OCI-LY1 (cell line): ENCODE measurements at regions not wholly inside any gene's neighbourhood (a gene's known extent, or its start where the extent isn't known, plus 50 kb on each side); places are given as distances from the start of the nearest gene placed in this dataset.
"Not testable (repeated sequence)": the region's sequence is repeated elsewhere in the genome, so short reads cannot be mapped to it uniquely, and the experiment has no call there.

Source experiments
- H2AFZ ChIP-seq: fragments of 200-600 bp; sonication (generic), shearing (Covaris generic); 2 replicates; pipeline ENCODE4 v1.6.0; 2014; ENCODE audit warnings: antibody characterized with exemption, mild to moderate bottlenecking, low read length
- H3F3A ChIP-seq: fragments of 200-600 bp; sonication (generic), shearing (Covaris generic); 2 replicates; pipeline ENCODE4 v1.6.0; 2014; ENCODE audit warnings: mild to moderate bottlenecking, antibody characterized with exemption, low read length, moderate library complexity; ENCODE audit not compliant: insufficient read depth
- H3K27ac ChIP-seq: fragments of 200-600 bp; sonication (generic); 2 replicates; pipeline ENCODE4 v1.5.1; 2014; ENCODE audit warnings: low read length, mixed run types, mild to moderate bottlenecking, low read depth; ENCODE audit not compliant: poor library complexity, severe bottlenecking
- H3K27me3 ChIP-seq: fragments of 200-600 bp; sonication (generic); 2 replicates; pipeline ENCODE4 v1.6.0; 2014; ENCODE audit warnings: antibody characterized with exemption, mild to moderate bottlenecking, low read length, moderate library complexity; ENCODE audit not compliant: insufficient read depth
- H3K36me3 ChIP-seq: fragments of 200-600 bp; sonication (generic); 2 replicates; pipeline ENCODE4 v1.6.1; 2014; ENCODE audit warnings: mild to moderate bottlenecking, antibody characterized with exemption, low read length, moderate library complexity, mixed read lengths; ENCODE audit not compliant: insufficient read depth
- H3K4me1 ChIP-seq: fragments of 200-600 bp; sonication (generic); 2 replicates; pipeline ENCODE4 v1.5.1; 2014; ENCODE audit warnings: mild to moderate bottlenecking, low read length, moderate library complexity; ENCODE audit not compliant: insufficient read depth, severe bottlenecking
- H3K4me2 ChIP-seq: fragments of 200-600 bp; sonication (generic), shearing (Covaris generic); 2 replicates; pipeline ENCODE4 v1.6.1; 2014; ENCODE audit warnings: low read length
- H3K4me3 ChIP-seq: fragments of 200-600 bp; sonication (generic); 2 replicates; pipeline ENCODE4 v1.5.1; 2014; ENCODE audit warnings: low read length, low read depth, mild to moderate bottlenecking, mixed read lengths; ENCODE audit not compliant: poor library complexity, severe bottlenecking
- H3K79me2 ChIP-seq: fragments of 200-600 bp; shearing (Covaris generic); 2 replicates; pipeline ENCODE4 v1.6.1; 2016; ENCODE audit warnings: mixed run types, low read length, mixed read lengths; ENCODE audit not compliant: insufficient read depth
- H3K9ac ChIP-seq: fragments of 200-600 bp; sonication (generic), shearing (Covaris generic); 2 replicates; pipeline ENCODE4 v1.6.1; 2014; ENCODE audit warnings: mild to moderate bottlenecking, low read length, mixed read lengths
- H3K9me2 ChIP-seq: fragments of 200-600 bp; sonication (generic), shearing (Covaris generic); 2 replicates; pipeline ENCODE4 v1.6.1; 2014; ENCODE audit warnings: low read depth, mild to moderate bottlenecking, low read length, mixed read lengths
- H3K9me3 ChIP-seq: fragments of 200-600 bp; shearing (Covaris generic); 2 replicates; pipeline ENCODE4 v1.6.1; 2014; ENCODE audit warnings: low read length, mixed read lengths
- H4K20me1 ChIP-seq: fragments of 200-600 bp; sonication (generic), shearing (Covaris generic); 2 replicates; pipeline ENCODE4 v1.6.0; 2016; ENCODE audit warnings: mild to moderate bottlenecking, low read length; ENCODE audit not compliant: insufficient read depth
- CTCF ChIP-seq: fragments of 200-600 bp; sonication (generic), shearing (Covaris generic); IDR thresholded peaks from 2 replicates; pipeline ENCODE4 v1.5.1; 2017; ENCODE audit warnings: mild to moderate bottlenecking, antibody characterized with exemption, low read length, moderate library complexity, mixed read lengths
- EZH2 ChIP-seq: fragments of 200-600 bp; sonication (generic), shearing (Covaris generic); IDR thresholded peaks from 2 replicates; pipeline ENCODE4 v1.8.0; 2017; ENCODE audit warnings: borderline replicate concordance, mixed run types, mild to moderate bottlenecking, antibody characterized with exemption, low read length, moderate library complexity, mixed read lengths

DNA sequence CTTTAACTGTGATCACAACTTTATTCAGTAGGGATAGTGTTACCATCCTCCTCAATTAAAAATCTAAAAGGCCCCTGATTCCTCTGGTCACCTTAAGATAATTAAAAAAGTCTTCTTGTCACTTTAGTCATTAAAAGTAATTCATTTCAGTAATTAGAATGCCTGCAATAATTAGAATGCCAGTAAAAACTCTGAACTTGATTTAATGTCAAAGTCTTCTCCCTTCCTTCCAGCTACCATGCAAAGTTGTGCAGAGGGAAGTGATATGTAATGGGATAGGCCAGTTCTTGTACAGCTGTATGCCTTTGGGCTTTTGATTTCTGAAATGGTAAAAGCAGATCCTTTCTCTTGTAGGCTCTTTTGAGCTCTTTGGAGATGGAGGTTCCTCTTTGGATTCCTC, 417.2 kb downstream of the ADAM29 start:
- H3K4me3 ChIP-seq, result no peak overlapping the region
- no peak overlapping the region for H3K27ac ChIP-seq
- no peaks in the 10 kb centered on the region for H3K4me1 ChIP-seq
- H2AFZ ChIP-seq, result no peak overlapping the region
- H3K36me3 ChIP-seq, result no peaks in the 10 kb centered on the region
- no peaks in the 10 kb centered on the region for H3K79me2 ChIP-seq
- H3K9me2 ChIP-seq, result no peaks in the 10 kb centered on the region
- no peak for TF ChIP-seq CTCF
- no peak for TF ChIP-seq EZH2
- no peak overlapping the region for H3K9ac ChIP-seq
- H3K27me3 ChIP-seq, result no peaks in the 10 kb centered on the region
- H3K4me2 ChIP-seq, result no peak overlapping the region
- H4K20me1 ChIP-seq, result no peaks in the 10 kb centered on the region
- no peaks in the 10 kb centered on the region for H3F3A ChIP-seq
- H3K9me3 ChIP-seq, result no peaks in the 10 kb centered on the region

GRCh38 chr4:175336570-175336969, 418.4 kb downstream of the ADAM29 start:
- not testable (repeated sequence) for H3K4me1 ChIP-seq, H3K9me2 ChIP-seq, H3K27me3 ChIP-seq, H3K9me3 ChIP-seq, H3K9ac ChIP-seq, H2AFZ ChIP-seq, H3K79me2 ChIP-seq, H3K4me3 ChIP-seq, H3K4me2 ChIP-seq, H4K20me1 ChIP-seq, H3K36me3 ChIP-seq, H3K27ac ChIP-seq, H3F3A ChIP-seq

DNA sequence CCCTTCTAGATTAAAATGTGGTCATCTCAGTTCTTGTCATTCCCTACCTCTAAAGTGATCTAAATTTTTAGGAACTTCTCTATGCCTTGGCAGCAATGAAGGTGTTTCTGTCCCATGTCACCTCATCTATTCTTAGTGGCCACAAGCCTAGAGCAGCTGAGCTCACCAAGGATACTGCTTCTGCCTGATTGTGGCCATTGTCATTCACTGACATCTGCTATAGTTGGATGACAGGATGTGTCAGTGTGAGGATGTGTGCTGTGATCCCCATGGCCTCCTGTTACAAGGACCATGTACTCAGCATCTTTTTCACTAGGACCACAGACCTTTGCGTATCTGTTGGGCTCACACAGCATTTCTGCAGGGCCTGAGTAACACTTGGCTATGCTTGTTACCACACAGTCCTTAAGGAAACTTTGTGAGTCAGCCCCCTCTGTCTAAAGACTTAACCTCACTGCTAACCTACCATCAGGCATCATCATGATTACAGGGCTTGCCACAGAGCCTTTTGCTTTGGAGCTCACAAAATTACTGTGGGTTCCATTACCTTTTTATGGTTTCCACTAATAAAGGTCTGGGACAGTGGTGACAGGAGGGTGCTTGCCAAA, 421.0 kb downstream of the ADAM29 start:
- H3K4me2 ChIP-seq, result no peak overlapping the region
- no peaks in the 10 kb centered on the region for H3K36me3 ChIP-seq
- no peaks in the 10 kb centered on the region for H3K9me2 ChIP-seq
- H3K4me1 ChIP-seq, result no peaks in the 10 kb centered on the region
- no peak for TF ChIP-seq EZH2
- TF ChIP-seq CTCF, result no peak
- peaks cover 4% of the 10 kb centered on the region; the same call in 1 of the 2 replicates for H3K9me3 ChIP-seq
- no peak overlapping the region for H3K27ac ChIP-seq
- H4K20me1 ChIP-seq, result no peaks in the 10 kb centered on the region
- H3F3A ChIP-seq, result no peaks in the 10 kb centered on the region
- no peak overlapping the region for H2AFZ ChIP-seq
- no peaks in the 10 kb centered on the region for H3K79me2 ChIP-seq
- H3K9ac ChIP-seq, result no peak overlapping the region
- H3K4me3 ChIP-seq, result no peak overlapping the region
- no peaks in the 10 kb centered on the region for H3K27me3 ChIP-seq

GRCh38 chr4:175341203-175341755, 423.1 kb downstream of the ADAM29 start:
- H3F3A ChIP-seq, result no peaks in the 10 kb centered on the region
- no peak overlapping the region for H3K27ac ChIP-seq
- H3K79me2 ChIP-seq, result no peaks in the 10 kb centered on the region
- peaks cover 4% of the 10 kb centered on the region; the same call in 1 of the 2 replicates for H3K9me3 ChIP-seq
- H3K4me2 ChIP-seq, result no peak overlapping the region
- H3K4me3 ChIP-seq, result no peak overlapping the region
- H3K4me1 ChIP-seq, result no peaks in the 10 kb centered on the region
- no peak for TF ChIP-seq EZH2
- no peak for TF ChIP-seq CTCF
- no peaks in the 10 kb centered on the region for H3K27me3 ChIP-seq
- H3K9ac ChIP-seq, result no peak overlapping the region
- no peaks in the 10 kb centered on the region for H3K36me3 ChIP-seq
- no peaks in the 10 kb centered on the region for H4K20me1 ChIP-seq
- H2AFZ ChIP-seq, result no peak overlapping the region
- no peaks in the 10 kb centered on the region for H3K9me2 ChIP-seq
